ENCODE measurements at regions not wholly inside any gene's neighbourhood (a gene's known extent, or its start where the extent isn't known, plus 50 kb on each side); places are given as distances from the start of the nearest gene placed in this dataset.

DNA sequence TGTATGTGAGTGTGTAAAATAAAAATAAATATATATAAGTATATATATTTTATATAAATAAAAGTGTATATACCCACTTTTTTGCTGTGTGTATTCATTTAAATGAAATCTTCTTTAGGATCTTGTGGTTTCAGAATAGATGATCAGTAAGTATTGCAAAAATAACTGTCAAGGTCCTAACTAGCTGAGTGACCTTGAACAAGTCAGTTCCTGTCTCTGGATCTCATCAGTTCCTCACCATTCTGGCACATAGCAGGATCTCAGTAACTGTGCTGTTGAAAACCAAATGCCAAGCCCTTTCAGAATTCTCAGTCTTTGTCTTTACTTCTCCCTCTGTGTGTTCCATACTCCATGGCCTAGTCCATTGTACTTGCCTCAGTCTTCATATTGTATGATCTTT, 115.3 kb upstream of the CXCR4 start:
- TF ChIP-seq, protein P1, sequence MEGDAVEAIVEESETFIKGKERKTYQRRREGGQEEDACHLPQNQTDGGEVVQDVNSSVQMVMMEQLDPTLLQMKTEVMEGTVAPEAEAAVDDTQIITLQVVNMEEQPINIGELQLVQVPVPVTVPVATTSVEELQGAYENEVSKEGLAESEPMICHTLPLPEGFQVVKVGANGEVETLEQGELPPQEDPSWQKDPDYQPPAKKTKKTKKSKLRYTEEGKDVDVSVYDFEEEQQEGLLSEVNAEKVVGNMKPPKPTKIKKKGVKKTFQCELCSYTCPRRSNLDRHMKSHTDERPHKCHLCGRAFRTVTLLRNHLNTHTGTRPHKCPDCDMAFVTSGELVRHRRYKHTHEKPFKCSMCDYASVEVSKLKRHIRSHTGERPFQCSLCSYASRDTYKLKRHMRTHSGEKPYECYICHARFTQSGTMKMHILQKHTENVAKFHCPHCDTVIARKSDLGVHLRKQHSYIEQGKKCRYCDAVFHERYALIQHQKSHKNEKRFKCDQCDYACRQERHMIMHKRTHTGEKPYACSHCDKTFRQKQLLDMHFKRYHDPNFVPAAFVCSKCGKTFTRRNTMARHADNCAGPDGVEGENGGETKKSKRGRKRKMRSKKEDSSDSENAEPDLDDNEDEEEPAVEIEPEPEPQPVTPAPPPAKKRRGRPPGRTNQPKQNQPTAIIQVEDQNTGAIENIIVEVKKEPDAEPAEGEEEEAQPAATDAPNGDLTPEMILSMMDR (conservative IDR thresholded peaks at IDR 0.05; ENCODE audit: low read depth, low read length): no peak
- no peak for TF ChIP-seq EZH2 (IDR thresholded peaks at IDR 0.05; ENCODE audit: borderline replicate concordance, low read depth, low read length, poor library complexity, severe bottlenecking)
